ENCODE measurements at regions not wholly inside any gene's neighbourhood (a gene's known extent, or its start where the extent isn't known, plus 50 kb on each side); places are given as distances from the start of the nearest gene placed in this dataset.

DNA sequence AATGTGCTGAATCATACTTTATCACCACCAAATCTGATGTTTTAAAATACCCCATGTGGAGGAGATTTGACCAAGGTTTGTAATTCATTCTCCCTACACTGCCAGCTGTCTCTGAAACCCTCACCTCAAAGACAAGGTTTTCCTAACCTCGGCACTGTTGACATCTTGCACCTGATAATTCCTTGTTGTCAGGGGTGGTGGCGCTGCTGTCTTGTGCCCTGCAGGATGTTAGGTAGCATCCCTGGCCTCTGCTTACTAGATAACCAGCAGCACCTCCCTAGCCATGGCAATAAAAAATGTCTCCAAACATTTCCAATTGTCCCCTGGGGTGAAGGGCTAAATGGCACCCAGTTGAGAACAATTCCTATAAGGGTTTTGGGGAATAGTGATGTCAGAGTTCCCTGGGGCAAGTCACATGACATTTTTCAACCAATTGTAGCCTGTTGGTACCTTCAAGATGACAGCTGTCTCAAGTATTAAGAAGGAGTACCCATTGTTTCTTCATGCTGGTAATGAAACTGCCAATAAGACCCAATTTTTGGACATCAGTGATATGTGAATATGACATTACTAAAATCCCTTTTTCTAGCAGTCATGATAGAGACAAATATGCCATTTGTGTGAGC lies 160.6 kb upstream of the PLCXD3 start:
- no peak overlapping the region for H3K4me3 ChIP-seq (ENCODE audit: low read length in 2 of 2)
- H3K9me3 Mint-ChIP-seq: peaks cover 0 to 5% (median 0%) of the 10 kb centered on the region in 8 donors
- no peaks in the 10 kb centered on the region for H3K4me1 ChIP-seq (ENCODE audit: insufficient read depth, low read length)
- H3K27me3 Mint-ChIP-seq: peaks cover 0 to 6% of the 10 kb centered on the region in 2 donors
- H3K27ac ChIP-seq (ENCODE audit: low read depth, low read length): no peak overlapping the region
- H3K36me3 ChIP-seq (ENCODE audit: insufficient read depth, low read length): no peaks in the 10 kb centered on the region
- no peaks in the 10 kb centered on the region for H3K9me3 ChIP-seq (ENCODE audit: control insufficient read depth in 1 of 2, low read length in 2 of 2)
- CTCF ChIA-PET (ENCODE audit: partially characterized antibody): no interaction called here
- POLR2A ChIA-PET (ENCODE audit: partially characterized antibody): no interaction called here
- no peak for DNase-seq
- intact Hi-C loops (cut with micrococcal nuclease): no loop called here
- H3K27ac Mint-ChIP-seq: no peak overlapping the region
- H3K36me3 Mint-ChIP-seq: no peaks in the 10 kb centered on the region
- H3K4me3 Mint-ChIP-seq: no peak overlapping the region
- no peaks in the 10 kb centered on the region for H3K4me1 Mint-ChIP-seq
- H3K27me3 ChIP-seq (ENCODE audit: insufficient read depth, low read length): no peaks in the 10 kb centered on the region

DNA sequence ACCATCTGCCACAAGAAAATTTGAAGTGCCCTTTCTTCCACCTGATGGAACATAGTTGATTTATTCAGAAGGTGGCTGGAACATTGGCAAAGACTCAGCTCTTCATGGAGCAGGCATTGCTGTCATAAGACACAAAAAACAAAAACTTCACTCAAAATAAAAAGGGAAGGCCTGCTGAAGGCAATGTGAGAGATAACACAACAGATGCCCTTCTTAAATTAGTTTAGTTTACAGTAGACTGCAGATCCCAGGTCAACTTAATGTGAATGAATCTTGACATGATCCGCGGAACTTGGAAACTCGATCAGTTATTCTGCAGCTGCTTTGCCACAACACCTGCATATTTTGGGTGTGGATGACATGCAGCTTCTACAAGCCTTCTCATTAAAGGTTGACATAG lies 159.8 kb upstream of the PLCXD3 start:
- peaks cover 0 to 8% of the 10 kb centered on the region in 2 donors for H3K27me3 Mint-ChIP-seq
- no peak overlapping the region for H3K27ac Mint-ChIP-seq
- Histone ChIP-seq H3K4me3 (ENCODE audit: low read length in 2 of 2) (no peak overlapping the region), H3K9me3 (ENCODE audit: control insufficient read depth in 1 of 2, low read length in 2 of 2) (no peaks in the 10 kb centered on the region), H3K36me3 (ENCODE audit: insufficient read depth, low read length) (no peaks in the 10 kb centered on the region), H3K4me1 (ENCODE audit: insufficient read depth, low read length) (no peaks in the 10 kb centered on the region), H3K27ac (ENCODE audit: low read depth, low read length) (no peak overlapping the region), H3K27me3 (ENCODE audit: insufficient read depth, low read length) (no peaks in the 10 kb centered on the region)
- CTCF ChIA-PET (ENCODE audit: partially characterized antibody): no interaction called here
- peaks cover 0 to 5% (median 0%) of the 10 kb centered on the region in 8 donors for H3K9me3 Mint-ChIP-seq
- H3K4me1 Mint-ChIP-seq: no peaks in the 10 kb centered on the region
- DNase-seq: no peak
- H3K4me3 Mint-ChIP-seq: no peak overlapping the region
- H3K36me3 Mint-ChIP-seq: no peaks in the 10 kb centered on the region
- POLR2A ChIA-PET (ENCODE audit: partially characterized antibody): no interaction called here
- intact Hi-C loops (cut with micrococcal nuclease): no loop called here

DNA sequence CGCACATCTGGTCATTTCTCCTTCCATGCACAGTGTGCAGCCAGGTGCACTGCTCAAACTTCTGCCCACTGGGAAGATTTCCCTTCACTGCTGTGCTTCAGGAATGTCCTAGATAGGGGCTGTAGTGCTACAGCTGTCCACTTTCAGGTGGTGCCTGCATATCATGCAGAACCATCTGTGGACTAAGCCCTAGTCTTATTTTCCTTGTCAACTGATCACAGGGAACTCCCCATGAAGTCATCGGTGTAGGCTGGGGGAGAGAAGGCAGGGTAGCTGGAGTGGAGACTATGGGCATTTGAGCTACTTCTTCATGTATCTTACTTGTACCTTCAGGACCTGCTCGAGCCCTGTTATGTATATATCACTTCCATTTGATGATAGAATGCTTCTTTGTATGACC lies 150.9 kb upstream of the PLCXD3 start:
- Mint-ChIP-seq H3K9me3 (peaks cover 0 to 3% (median 0%) of the 10 kb centered on the region in 8 donors), H3K4me3 (no peak overlapping the region), H3K4me1 (no peaks in the 10 kb centered on the region), H3K36me3 (no peaks in the 10 kb centered on the region), H3K27ac (no peak overlapping the region), H3K27me3 (peaks cover 0 to 2% of the 10 kb centered on the region in 2 donors)
- no peak overlapping the region for H3K4me3 ChIP-seq (ENCODE audit: low read length in 2 of 2)
- intact Hi-C loops (cut with micrococcal nuclease): no loop called here
- H3K27ac ChIP-seq (ENCODE audit: low read depth, low read length): no peak overlapping the region
- no peaks in the 10 kb centered on the region for H3K36me3 ChIP-seq (ENCODE audit: insufficient read depth, low read length)
- no peak for DNase-seq
- POLR2A ChIA-PET (ENCODE audit: partially characterized antibody): no interaction called here
- H3K9me3 ChIP-seq (ENCODE audit: control insufficient read depth in 1 of 2, low read length in 2 of 2): no peaks in the 10 kb centered on the region
- CTCF ChIA-PET (ENCODE audit: partially characterized antibody): no interaction called here
- H3K27me3 ChIP-seq (ENCODE audit: insufficient read depth, low read length): no peaks in the 10 kb centered on the region
- H3K4me1 ChIP-seq (ENCODE audit: insufficient read depth, low read length): no peaks in the 10 kb centered on the region

DNA sequence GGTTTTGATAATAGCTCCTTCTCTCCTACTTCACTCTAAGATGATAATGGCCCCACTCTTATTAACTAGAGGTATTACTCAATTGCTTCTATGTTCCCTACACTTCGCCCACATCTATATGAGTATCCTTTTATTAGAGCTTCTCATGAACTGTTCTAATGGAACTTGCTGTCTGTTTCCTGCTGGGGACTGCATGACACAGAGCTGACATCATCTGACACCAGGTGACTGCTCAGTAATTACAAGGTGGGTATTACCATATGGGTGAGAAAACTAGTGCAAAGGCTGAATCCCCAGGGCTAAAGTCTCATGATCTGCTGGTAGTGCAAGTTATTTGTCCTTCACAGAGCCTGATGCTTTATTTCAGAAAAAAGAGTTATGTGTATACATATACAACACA lies 146.2 kb upstream of the PLCXD3 start:
- intact Hi-C loops (cut with micrococcal nuclease): no loop called here
- H3K4me3 ChIP-seq (ENCODE audit: low read length in 2 of 2): no peak overlapping the region
- no peaks in the 10 kb centered on the region for H3K36me3 Mint-ChIP-seq
- ChIA-PET CTCF (ENCODE audit: partially characterized antibody) (no interaction called here), POLR2A (ENCODE audit: partially characterized antibody) (no interaction called here)
- H3K9me3 Mint-ChIP-seq: peaks cover 0 to 16% (median 3%) of the 10 kb centered on the region in 8 donors
- no peaks in the 10 kb centered on the region for H3K27me3 Mint-ChIP-seq
- H3K4me1 Mint-ChIP-seq: no peaks in the 10 kb centered on the region
- H3K27ac Mint-ChIP-seq: no peak overlapping the region
- H3K27ac ChIP-seq (ENCODE audit: low read depth, low read length): no peak overlapping the region
- no peak for DNase-seq
- no peaks in the 10 kb centered on the region for H3K4me1 ChIP-seq (ENCODE audit: insufficient read depth, low read length)
- no peak overlapping the region for H3K4me3 Mint-ChIP-seq
- H3K9me3 ChIP-seq (ENCODE audit: control insufficient read depth in 1 of 2, low read length in 2 of 2): no peaks in the 10 kb centered on the region
- no peaks in the 10 kb centered on the region for H3K36me3 ChIP-seq (ENCODE audit: insufficient read depth, low read length)
- no peaks in the 10 kb centered on the region for H3K27me3 ChIP-seq (ENCODE audit: insufficient read depth, low read length)

DNA sequence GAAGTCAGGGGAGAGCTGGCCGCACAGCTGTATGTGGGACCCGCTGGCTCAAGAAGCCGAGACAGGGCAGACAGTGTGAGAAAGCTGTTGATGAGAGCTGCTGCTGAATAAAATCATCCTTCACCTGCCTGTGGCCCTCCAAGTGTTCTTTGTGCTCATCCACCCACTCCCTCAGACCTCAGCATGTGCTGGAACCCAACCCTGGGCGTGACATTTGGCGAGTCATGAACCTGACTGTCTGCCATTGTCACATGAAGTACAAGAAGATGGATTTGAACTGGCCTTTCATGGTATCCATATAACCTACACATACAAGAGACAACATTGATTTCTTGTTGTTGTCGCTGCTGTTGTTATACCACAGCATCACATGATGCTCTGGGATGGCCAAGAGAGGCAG lies 139.7 kb upstream of the PLCXD3 start:
- Mint-ChIP-seq H3K4me3 (no peak overlapping the region), H3K27ac (no peak overlapping the region)

DNA sequence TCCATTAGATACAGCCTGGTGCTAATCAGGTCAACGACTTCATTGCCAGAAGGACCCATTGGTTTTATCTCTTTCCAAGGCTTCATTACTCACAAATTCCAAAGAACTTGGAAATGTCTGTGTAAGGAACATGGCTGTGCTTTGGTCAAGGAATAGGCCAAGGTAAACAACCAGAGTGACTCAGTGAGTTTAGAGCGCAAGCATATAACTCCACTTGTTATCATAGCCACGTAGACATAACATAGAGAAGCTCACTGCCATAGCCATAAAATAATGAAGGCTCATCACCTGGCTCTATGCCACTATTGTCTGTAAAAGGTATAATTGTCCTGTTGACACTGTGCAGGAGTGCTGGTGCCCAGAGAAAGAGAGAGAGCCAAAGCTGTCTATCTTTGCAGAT lies 139.3 kb upstream of the PLCXD3 start:
- ChIA-PET POLR2A (ENCODE audit: partially characterized antibody) (no interaction called here), CTCF (ENCODE audit: partially characterized antibody) (no interaction called here)

More for the DNA sequence above, 139.7 kb upstream of the PLCXD3 start:
- H3K4me1 Mint-ChIP-seq: no peaks in the 10 kb centered on the region
- no peak overlapping the region for H3K27ac ChIP-seq (ENCODE audit: low read depth, low read length)
- ChIA-PET CTCF (ENCODE audit: partially characterized antibody) (no interaction called here), POLR2A (ENCODE audit: partially characterized antibody) (no interaction called here)
- H3K36me3 Mint-ChIP-seq: no peaks in the 10 kb centered on the region
- no peaks in the 10 kb centered on the region for H3K27me3 Mint-ChIP-seq
- H3K27me3 ChIP-seq (ENCODE audit: insufficient read depth, low read length): no peaks in the 10 kb centered on the region
- intact Hi-C loops (cut with micrococcal nuclease): no loop called here
- DNase-seq: no peak
- no peaks in the 10 kb centered on the region for H3K36me3 ChIP-seq (ENCODE audit: insufficient read depth, low read length)
- H3K4me3 ChIP-seq (ENCODE audit: low read length in 2 of 2): no peak overlapping the region
- no peaks in the 10 kb centered on the region for H3K4me1 ChIP-seq (ENCODE audit: insufficient read depth, low read length)
- H3K9me3 Mint-ChIP-seq: peaks cover 0 to 14% (median 2%) of the 10 kb centered on the region in 8 donors
- H3K9me3 ChIP-seq (ENCODE audit: control insufficient read depth in 1 of 2, low read length in 2 of 2): no peaks in the 10 kb centered on the region

DNA sequence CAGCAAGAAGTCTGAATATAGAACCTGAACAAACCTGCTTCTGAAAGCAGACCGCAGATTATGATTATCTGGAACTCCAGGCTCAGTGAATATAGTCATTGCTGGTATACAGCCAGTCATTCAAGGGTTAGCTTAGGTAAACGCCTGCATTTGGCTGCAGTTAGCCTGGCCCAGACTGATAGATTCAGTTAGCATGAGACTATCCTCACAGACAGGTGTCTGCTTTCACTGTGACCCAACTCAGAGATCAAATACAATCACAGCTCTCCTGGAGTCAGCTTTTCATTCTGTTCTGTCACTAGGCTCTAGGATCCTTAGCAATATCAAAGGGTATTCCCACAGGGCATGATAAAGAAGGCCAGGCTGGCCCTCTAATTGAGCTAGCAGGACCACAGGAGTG lies 138.6 kb upstream of the PLCXD3 start:
- Mint-ChIP-seq H3K36me3 (no peaks in the 10 kb centered on the region), H3K9me3 (peaks cover 0 to 6% (median 3%) of the 10 kb centered on the region in 8 donors), H3K4me1 (no peaks in the 10 kb centered on the region), H3K27me3 (no peaks in the 10 kb centered on the region), H3K27ac (no peak overlapping the region), H3K4me3 (no peak overlapping the region)
- no peaks in the 10 kb centered on the region for H3K36me3 ChIP-seq (ENCODE audit: insufficient read depth, low read length)
- no peaks in the 10 kb centered on the region for H3K27me3 ChIP-seq (ENCODE audit: insufficient read depth, low read length)
- intact Hi-C loops (cut with micrococcal nuclease): no loop called here
- no peak overlapping the region for H3K4me3 ChIP-seq (ENCODE audit: low read length in 2 of 2)
- DNase-seq: no peak
- H3K9me3 ChIP-seq (ENCODE audit: control insufficient read depth in 1 of 2, low read length in 2 of 2): no peaks in the 10 kb centered on the region
- ChIA-PET CTCF (ENCODE audit: partially characterized antibody) (no interaction called here), POLR2A (ENCODE audit: partially characterized antibody) (no interaction called here)
- no peaks in the 10 kb centered on the region for H3K4me1 ChIP-seq (ENCODE audit: insufficient read depth, low read length)
- H3K27ac ChIP-seq (ENCODE audit: low read depth, low read length): no peak overlapping the region

More for the DNA sequence above, 139.3 kb upstream of the PLCXD3 start:
- Mint-ChIP-seq H3K27me3 (no peaks in the 10 kb centered on the region), H3K36me3 (no peaks in the 10 kb centered on the region), H3K27ac (no peak overlapping the region), H3K9me3 (peaks cover 0 to 9% (median 3%) of the 10 kb centered on the region in 8 donors), H3K4me1 (no peaks in the 10 kb centered on the region), H3K4me3 (no peak overlapping the region)
- Histone ChIP-seq H3K27ac (ENCODE audit: low read depth, low read length) (no peak overlapping the region), H3K4me1 (ENCODE audit: insufficient read depth, low read length) (no peaks in the 10 kb centered on the region), H3K9me3 (ENCODE audit: control insufficient read depth in 1 of 2, low read length in 2 of 2) (no peaks in the 10 kb centered on the region), H3K27me3 (ENCODE audit: insufficient read depth, low read length) (no peaks in the 10 kb centered on the region), H3K36me3 (ENCODE audit: insufficient read depth, low read length) (no peaks in the 10 kb centered on the region), H3K4me3 (ENCODE audit: low read length in 2 of 2) (no peak overlapping the region)
- DNase-seq: no peak
- intact Hi-C loops (cut with micrococcal nuclease): no loop called here

DNA sequence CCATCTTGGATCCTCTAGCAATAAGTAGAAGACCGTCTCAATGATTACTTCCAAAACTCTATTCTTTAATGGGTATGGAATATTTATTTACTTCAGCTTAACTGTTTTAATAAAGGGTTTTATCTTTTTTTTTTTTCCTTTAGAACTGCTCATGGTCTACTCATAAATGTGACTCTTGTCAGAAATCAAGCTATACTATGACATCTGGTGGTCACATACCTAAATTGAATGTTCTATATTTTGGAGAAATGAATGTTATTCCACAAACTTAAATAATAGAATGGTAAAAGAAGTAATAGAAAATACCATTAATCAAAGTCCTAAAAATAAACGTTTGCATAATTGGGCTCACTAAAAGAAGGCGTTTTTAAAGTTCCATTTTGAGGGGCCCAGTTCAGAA lies 131.2 kb upstream of the PLCXD3 start:
- Mint-ChIP-seq H3K36me3 (no peaks in the 10 kb centered on the region), H3K27me3 (peaks cover 1 to 3% of the 10 kb centered on the region in 2 donors), H3K27ac (no peak overlapping the region), H3K9me3 (peaks cover 0 to 8% (median 0%) of the 10 kb centered on the region in 8 donors), H3K4me3 (no peak overlapping the region), H3K4me1 (no peaks in the 10 kb centered on the region)
- POLR2A ChIA-PET (ENCODE audit: partially characterized antibody): no interaction called here
- intact Hi-C loops (cut with micrococcal nuclease): no loop called here
- no peaks in the 10 kb centered on the region for H3K4me1 ChIP-seq (ENCODE audit: insufficient read depth, low read length)
- DNase-seq: no peak
- H3K36me3 ChIP-seq (ENCODE audit: insufficient read depth, low read length): no peaks in the 10 kb centered on the region
- no peak overlapping the region for H3K27ac ChIP-seq (ENCODE audit: low read depth, low read length)
- H3K9me3 ChIP-seq (ENCODE audit: control insufficient read depth in 1 of 2, low read length in 2 of 2): no peaks in the 10 kb centered on the region
- CTCF ChIA-PET (ENCODE audit: partially characterized antibody): no interaction called here
- H3K27me3 ChIP-seq (ENCODE audit: insufficient read depth, low read length): no peaks in the 10 kb centered on the region
- no peak overlapping the region for H3K4me3 ChIP-seq (ENCODE audit: low read length in 2 of 2)

Data from CD4-positive, alpha-beta memory T cell (primary cell).